Esophagus muscularis mucosa (tissue), 4 donors: ENCODE measurements at regions not wholly inside any gene's neighbourhood (a gene's known extent, or its start where the extent isn't known, plus 50 kb on each side); places are given as distances from the start of the nearest gene placed in this dataset.

Experiments used
- CTCF ChIP-seq, 3 experiments: fragments of 200-600 bp in 2 of 3; fragments of 450-650 bp in 1 of 3; sonication (generic) in 2 of 3; IDR thresholded peaks; one replicate each; pipeline ENCODE4 v1.5.1; 2017 to 2019; ENCODE audit warnings: antibody characterized with exemption in 3 of 3, mild to moderate bottlenecking in 2 of 3, moderate library complexity in 1 of 3
- EP300 ChIP-seq: sonication (generic); formaldehyde crosslinking; IDR thresholded peaks from one replicate; pipeline ENCODE4 v1.6.1; 2017; ENCODE audit warnings: antibody characterized with exemption
- POLR2A ChIP-seq: fragments of 450-650 bp; IDR thresholded peaks from one replicate; pipeline ENCODE4 v1.6.1; 2017; ENCODE audit warnings: antibody characterized with exemption, moderate library complexity, mild to moderate bottlenecking, low read depth

GRCh38 chr15:47484997-47485396 lies 232.3 kb upstream of the SEMA6D start:
- TF ChIP-seq CTCF (IDR thresholded peaks at IDR 0.05) (no peak), POLR2A (no peak), EP300 (no peak)
